Bronchial epithelial cell (primary cell): ENCODE measurements at regions not wholly inside any gene's neighbourhood (a gene's known extent, or its start where the extent isn't known, plus 50 kb on each side); places are given as distances from the start of the nearest gene placed in this dataset.

ENCODE experiments used
- DNase-seq: peaks from one replicate; pipeline ENCODE4 v3.0.0-alpha.2; 2010; ENCODE audit warnings: low read depth
- FAIRE-seq: peaks from 2 replicates; lab custom pipeline; 2011; peaks lifted over from hg19 to GRCh38; lab: Jason Lieb, UNC
- H3K27me3 ChIP-seq: 2 replicates; pipeline ENCODE4 v1.5.1; 2011; ENCODE audit warnings: low read length; ENCODE audit not compliant: control insufficient read depth, insufficient read depth
- H3K36me3 ChIP-seq: 2 replicates; pipeline ENCODE4 v1.5.1; 2011; ENCODE audit warnings: low read length; ENCODE audit not compliant: control insufficient read depth, insufficient read depth
- H3K4me3 ChIP-seq: 2 replicates; pipeline ENCODE4 v1.5.1; 2011; ENCODE audit warnings: mild to moderate bottlenecking, low read depth, low read length, control low read depth
- CTCF ChIP-seq: IDR thresholded peaks from 2 replicates; pipeline ENCODE4 v1.5.1; 2011; ENCODE audit warnings: mild to moderate bottlenecking, moderate library complexity, low read length, control low read depth, inconsistent platforms; ENCODE audit not compliant: insufficient read depth, severe bottlenecking

DNA sequence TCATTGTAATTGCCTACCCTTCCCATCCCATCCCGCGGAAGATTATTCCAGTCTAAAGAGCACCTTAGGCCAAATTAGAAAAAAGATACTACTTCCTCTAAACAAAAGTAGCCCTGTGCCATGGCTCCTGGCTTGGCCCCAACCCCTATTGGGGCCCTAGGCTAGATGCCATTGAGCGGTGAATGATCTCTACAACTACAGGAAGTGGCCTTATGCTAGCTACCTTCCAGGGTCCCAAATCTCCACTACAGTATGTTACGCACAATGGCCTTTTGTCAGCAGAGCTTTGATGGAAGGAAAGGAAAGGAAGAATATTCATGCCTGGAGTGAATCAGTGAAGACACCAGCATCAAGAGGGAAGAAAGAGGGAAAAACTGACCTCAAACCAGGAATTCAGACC, 73.3 kb upstream of the OSMR start:
- Histone ChIP-seq H3K27me3 (peaks cover 1% of the 10 kb centered on the region), H3K36me3 (no peaks in the 10 kb centered on the region), H3K4me3 (no peak overlapping the region)
- DNase-seq (no peak), FAIRE-seq (no peak)
- no peak for TF ChIP-seq CTCF

- no peak for FAIRE-seq
- no peak for DNase-seq
These were observed 70.5 kb upstream of the OSMR start for GRCh38 chr5:38775218-38775840.

DNA sequence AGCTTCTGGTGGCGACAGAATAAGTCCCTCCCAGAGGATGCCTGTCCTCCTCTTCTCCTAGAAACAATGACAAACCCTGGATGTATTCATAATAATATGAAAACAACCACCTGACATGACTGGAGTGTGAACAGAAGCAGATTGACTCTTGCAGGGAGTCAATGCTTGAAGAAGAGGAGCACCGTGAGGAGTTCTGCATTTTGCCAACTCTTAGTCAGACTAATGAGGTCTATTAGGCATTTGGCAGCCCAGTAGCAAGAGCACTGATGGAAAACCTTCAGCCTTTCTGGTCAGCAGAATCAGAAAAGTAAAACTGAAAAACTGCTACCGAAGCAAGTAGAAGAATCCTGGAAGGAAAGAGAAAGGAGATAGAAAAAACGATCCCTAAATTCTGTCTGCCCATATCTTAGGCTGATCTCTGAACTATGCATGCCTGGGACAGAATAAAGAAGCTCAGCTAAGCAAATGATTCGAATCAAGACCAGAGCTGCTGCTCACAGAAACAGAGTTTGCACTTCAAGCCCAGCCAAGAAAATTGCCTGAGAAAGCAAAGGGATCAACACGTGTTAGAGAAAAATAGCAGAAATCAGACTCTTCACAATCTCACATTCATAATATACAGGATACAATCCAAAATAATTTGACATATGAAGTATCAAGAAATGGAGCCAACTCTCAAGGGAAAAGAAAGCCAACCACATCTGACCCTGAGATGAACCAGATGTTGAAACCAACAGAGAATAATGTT, 69.5 kb upstream of the OSMR start:
- no peak for TF ChIP-seq CTCF
- peaks cover 1% of the 10 kb centered on the region for H3K27me3 ChIP-seq
- H3K36me3 ChIP-seq = no peaks in the 10 kb centered on the region
- no peak overlapping the region for H3K4me3 ChIP-seq
- no peak for DNase-seq
- no peak for FAIRE-seq

More at GRCh38 chr5:38775218-38775840, 70.5 kb upstream of the OSMR start:
- Histone ChIP-seq H3K36me3 (no peaks in the 10 kb centered on the region), H3K4me3 (no peak overlapping the region), H3K27me3 (peaks cover 1% of the 10 kb centered on the region)
- TF ChIP-seq CTCF = no peak

DNA sequence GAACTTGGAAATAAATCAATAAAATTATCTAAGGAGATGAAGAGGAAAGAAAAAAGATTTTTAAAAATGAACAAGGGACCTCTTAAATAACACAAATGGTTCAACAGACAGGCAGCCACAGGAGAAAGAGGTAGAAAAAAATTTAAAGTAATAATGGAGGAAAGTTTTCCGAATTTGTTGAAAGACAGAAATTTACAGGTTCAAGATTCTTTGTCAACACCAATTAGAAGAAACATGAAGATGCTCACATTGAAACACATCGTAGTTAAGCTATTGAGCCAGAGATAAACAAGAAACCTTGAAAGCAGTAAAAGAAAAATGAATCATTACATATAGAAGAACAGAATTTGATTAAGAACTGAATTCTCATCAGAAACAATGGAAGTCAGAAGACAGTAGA, 68.7 kb upstream of the OSMR start:
- H3K36me3 ChIP-seq = no peaks in the 10 kb centered on the region
- H3K27me3 ChIP-seq = peaks cover 1% of the 10 kb centered on the region
- no peak overlapping the region for H3K4me3 ChIP-seq
- no peak for DNase-seq
- FAIRE-seq = no peak
- no peak for TF ChIP-seq CTCF

DNA sequence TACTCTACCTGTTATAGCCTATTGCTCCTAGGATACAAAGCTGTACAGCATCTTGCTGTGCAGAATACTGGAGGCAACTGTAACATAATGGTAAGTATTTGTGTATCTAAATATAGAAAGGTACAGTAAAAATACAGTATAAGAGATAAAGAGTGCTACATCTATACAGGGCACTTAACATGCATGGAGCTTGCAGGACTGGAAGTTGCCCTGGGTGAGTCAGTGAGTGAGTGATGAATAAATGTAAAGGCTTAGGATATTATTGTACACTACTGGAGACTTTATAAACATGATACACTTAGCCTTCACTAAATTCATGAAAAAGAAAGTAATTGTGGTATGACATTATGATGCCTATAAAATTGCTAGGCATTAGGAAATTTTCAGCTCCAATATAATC, 65.5 kb upstream of the OSMR start:
- Histone ChIP-seq H3K4me3 (no peak overlapping the region), H3K36me3 (no peaks in the 10 kb centered on the region), H3K27me3 (peaks cover 1% of the 10 kb centered on the region)
- DNase-seq (peak; percentile 31), FAIRE-seq (no peak)
- no peak for TF ChIP-seq CTCF
